IPS-20b (cell line): ENCODE measurements at regions not wholly inside any gene's neighbourhood (a gene's known extent, or its start where the extent isn't known, plus 50 kb on each side); places are given as distances from the start of the nearest gene placed in this dataset.
"Not testable (repeated sequence)": the region's sequence is repeated elsewhere in the genome, so short reads cannot be mapped to it uniquely, and the experiment has no call there.

Experiments used
- H3K27ac ChIP-seq: one replicate; pipeline ENCODE4 v1.5.1; 2013; ENCODE audit warnings: low read length
- H3K27me3 ChIP-seq: 2 replicates; pipeline ENCODE4 v1.6.1; 2013; ENCODE audit warnings: mild to moderate bottlenecking, low read length, inconsistent platforms; ENCODE audit not compliant: insufficient read depth
- H3K36me3 ChIP-seq: 2 replicates; pipeline ENCODE4 v1.6.1; 2013; ENCODE audit warnings: low read depth, mild to moderate bottlenecking, inconsistent platforms, low read length, moderate library complexity; ENCODE audit not compliant: insufficient read depth
- H3K4me1 ChIP-seq: 2 replicates; pipeline ENCODE4 v1.6.1; 2013; ENCODE audit warnings: mild to moderate bottlenecking, control low read depth, inconsistent platforms, low read length, moderate library complexity; ENCODE audit not compliant: insufficient read depth
- H3K4me3 ChIP-seq: 2 replicates; pipeline ENCODE4 v1.5.1; 2013; ENCODE audit warnings: mild to moderate bottlenecking, low read length, inconsistent platforms
- H3K9ac ChIP-seq: 2 replicates; pipeline ENCODE4 v1.6.1; 2013; ENCODE audit warnings: low read depth, mild to moderate bottlenecking, inconsistent platforms, low read length, moderate library complexity
- H3K9me3 ChIP-seq: 2 replicates; pipeline ENCODE4 v1.6.1; 2013; ENCODE audit warnings: mild to moderate bottlenecking, low read depth, low read length, inconsistent platforms; ENCODE audit not compliant: insufficient read depth

DNA sequence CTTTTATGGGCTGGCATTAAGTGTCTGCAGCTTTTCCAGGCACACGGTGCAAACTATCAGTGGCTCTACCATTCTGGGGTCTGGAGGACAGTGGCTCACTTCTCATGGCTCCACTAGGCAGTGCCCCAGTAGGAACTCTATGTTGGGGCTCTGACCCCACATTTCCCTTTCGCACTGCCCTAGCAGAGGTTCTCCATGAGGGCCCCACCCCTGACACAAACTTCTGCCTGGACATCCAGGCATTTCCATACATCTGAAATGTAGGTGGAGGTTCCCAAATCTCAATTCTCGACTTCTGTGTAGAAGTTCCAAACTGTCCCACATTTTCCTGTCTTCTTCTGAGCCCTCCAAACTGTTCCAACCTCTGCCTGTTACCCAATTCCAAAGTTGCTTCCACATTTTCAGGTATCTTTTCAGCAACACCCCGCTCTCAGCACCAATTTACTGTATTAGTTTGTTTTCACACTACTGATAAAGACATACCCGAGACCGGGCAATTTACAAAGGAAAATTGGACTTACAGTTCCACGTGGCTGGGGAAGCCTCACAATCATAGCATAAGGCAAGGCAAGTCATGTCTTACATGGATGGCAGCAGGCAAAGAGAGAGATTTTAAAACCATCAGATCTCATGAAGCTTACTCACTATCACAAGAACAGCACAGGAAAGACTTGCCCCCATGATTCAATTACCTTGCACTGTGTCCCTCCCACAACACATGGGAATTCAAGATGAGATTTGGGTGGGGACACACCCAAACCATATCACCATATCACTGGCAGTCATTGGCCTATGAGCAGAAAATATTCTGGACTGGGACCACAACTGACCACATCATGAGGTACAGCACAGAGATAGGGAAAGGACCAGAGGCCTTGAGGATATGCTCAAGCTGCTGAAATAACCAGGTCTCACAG is 136.8 kb downstream of the TMEM30B start:
- H3K4me1 ChIP-seq, H3K27ac ChIP-seq, H3K27me3 ChIP-seq, H3K9ac ChIP-seq, H3K36me3 ChIP-seq, H3K4me3 ChIP-seq: not testable (repeated sequence)
- peaks cover 28% of the 10 kb centered on the region for H3K9me3 ChIP-seq

DNA sequence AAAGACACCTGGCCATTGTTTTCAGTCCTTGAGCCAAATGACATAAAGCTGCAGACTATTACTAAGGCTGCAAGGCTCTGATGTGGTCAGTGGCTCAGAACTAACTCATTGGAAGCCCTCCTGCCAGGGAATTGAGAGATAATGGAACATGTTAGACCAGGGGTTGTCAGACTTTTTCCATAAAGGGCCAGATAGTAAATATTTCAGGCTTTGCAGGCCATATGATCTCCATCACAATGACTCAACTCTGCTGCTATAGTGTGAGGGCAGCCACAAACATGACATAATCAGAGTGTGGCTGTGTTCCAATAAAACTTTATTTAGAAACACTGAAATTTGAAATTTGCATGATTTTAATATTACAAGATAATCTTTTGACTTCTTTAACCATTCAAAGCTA is 140.3 kb downstream of the TMEM30B start:
- Histone ChIP-seq H3K36me3 (no peaks in the 10 kb centered on the region), H3K27me3 (no peaks in the 10 kb centered on the region), H3K9ac (no peak overlapping the region), H3K9me3 (peaks cover 34% of the 10 kb centered on the region), H3K4me3 (no peak overlapping the region), H3K4me1 (no peaks in the 10 kb centered on the region), H3K27ac (no peak overlapping the region)

DNA sequence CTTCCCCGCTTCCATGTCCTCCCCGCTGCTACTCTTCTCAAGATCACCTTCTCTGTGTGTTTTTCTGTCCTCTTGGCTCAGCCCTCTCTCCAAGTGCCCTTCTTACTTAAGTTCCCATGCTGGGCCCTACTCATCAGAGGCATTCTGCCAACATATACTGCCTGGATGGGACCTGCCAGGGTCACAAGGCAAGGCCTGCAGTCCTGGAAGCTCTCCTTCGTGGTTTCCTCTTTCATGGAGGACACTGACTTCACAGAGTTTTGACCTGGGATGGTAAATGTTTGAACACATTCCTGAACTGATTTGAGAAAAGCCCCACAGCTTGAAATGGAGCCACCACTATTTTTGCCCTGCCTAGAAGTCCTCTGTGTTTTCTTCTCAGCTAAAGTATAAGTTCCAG is 140.9 kb downstream of the TMEM30B start:
- no peaks in the 10 kb centered on the region for H3K4me1 ChIP-seq
- H3K36me3 ChIP-seq: no peaks in the 10 kb centered on the region
- no peaks in the 10 kb centered on the region for H3K27me3 ChIP-seq
- H3K27ac ChIP-seq: no peak overlapping the region
- peaks cover 34% of the 10 kb centered on the region for H3K9me3 ChIP-seq
- H3K4me3 ChIP-seq: no peak overlapping the region
- H3K9ac ChIP-seq: no peak overlapping the region

DNA sequence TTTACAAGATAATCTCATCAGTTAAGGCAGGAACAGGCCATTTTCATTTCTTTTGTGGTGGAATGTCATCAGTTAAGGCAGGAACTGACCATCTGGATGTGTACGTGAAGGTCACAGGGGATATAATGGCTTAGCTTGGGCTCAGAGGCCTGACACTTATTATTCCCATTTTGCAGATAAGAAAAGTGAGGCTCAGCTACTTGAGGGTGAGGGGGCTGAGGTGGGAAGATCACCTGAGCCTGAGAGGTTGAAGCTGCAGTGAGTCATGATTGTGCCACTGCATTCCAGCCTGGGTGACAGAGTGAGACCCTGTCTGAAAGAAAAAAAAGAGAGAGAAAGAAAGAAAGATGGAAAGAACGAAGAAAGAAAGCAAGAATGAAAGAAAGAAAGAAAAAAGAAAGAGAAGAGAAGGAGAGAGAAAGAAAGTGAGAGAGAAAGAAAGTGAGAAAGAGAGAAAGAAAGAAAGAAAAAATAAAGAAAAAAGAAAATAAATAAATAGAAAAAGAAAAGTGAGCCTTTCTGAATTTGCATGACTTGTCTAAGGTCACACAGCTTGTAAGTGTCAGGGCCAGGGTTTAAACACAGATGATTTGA is 142.0 kb downstream of the TMEM30B start:
- H3K27me3 ChIP-seq: no peaks in the 10 kb centered on the region
- H3K9ac ChIP-seq: no peak overlapping the region
- H3K4me1 ChIP-seq: no peaks in the 10 kb centered on the region
- no peaks in the 10 kb centered on the region for H3K36me3 ChIP-seq
- H3K4me3 ChIP-seq: no peak overlapping the region
- no peak overlapping the region for H3K27ac ChIP-seq
- H3K9me3 ChIP-seq: peaks cover 24% of the 10 kb centered on the region

GRCh38 chr14:61132894-61133293 is 148.2 kb downstream of the TMEM30B start:
- Histone ChIP-seq H3K4me3 (no peak overlapping the region), H3K36me3 (no peaks in the 10 kb centered on the region), H3K27me3 (no peaks in the 10 kb centered on the region), H3K9me3 (peaks cover 3% of the 10 kb centered on the region), H3K27ac (no peak overlapping the region), H3K4me1 (no peaks in the 10 kb centered on the region), H3K9ac (no peak overlapping the region)

DNA sequence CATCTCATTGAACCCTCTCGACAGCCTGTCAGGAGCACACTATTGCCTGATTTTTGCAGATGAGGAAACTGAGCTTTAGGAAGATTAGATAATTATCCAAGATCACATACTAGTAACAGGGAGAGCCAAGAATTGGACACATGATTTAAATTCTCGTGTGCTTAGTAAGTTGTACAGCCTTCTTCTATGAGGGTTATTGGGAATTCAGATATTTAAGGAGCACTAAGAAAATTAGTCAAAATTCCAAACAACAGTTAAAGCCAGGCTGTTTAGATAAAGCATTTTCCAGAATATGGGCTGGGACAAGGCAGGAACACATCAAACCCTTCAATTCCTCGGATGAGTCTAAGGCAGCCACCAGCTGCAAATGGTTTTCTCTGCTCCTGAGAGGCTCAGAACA is 148.8 kb downstream of the TMEM30B start:
- Histone ChIP-seq H3K27ac (no peak overlapping the region), H3K36me3 (no peaks in the 10 kb centered on the region)

GRCh38 chr14:61130512-61131260 is 149.6 kb downstream of the SLC38A6 start:
- H3K9me3 ChIP-seq: no peaks in the 10 kb centered on the region
- H3K36me3 ChIP-seq: no peaks in the 10 kb centered on the region
- H3K27me3 ChIP-seq: 0 out of 2 replicates have a peak, but pooled peaks cover 1% of the 10 kb centered on the region
- no peaks in the 10 kb centered on the region; the same call in 1 of the 2 replicates for H3K4me1 ChIP-seq
- H3K4me3 ChIP-seq: no peak overlapping the region
- no peak overlapping the region for H3K27ac ChIP-seq
- no peak overlapping the region for H3K9ac ChIP-seq

More for the DNA sequence above, 148.8 kb downstream of the TMEM30B start:
- no peaks in the 10 kb centered on the region for H3K27me3 ChIP-seq
- no peaks in the 10 kb centered on the region for H3K4me1 ChIP-seq
- H3K9ac ChIP-seq: no peak overlapping the region
- H3K4me3 ChIP-seq: no peak overlapping the region
- H3K9me3 ChIP-seq: no peaks in the 10 kb centered on the region; the same call in 1 of the 2 replicates

DNA sequence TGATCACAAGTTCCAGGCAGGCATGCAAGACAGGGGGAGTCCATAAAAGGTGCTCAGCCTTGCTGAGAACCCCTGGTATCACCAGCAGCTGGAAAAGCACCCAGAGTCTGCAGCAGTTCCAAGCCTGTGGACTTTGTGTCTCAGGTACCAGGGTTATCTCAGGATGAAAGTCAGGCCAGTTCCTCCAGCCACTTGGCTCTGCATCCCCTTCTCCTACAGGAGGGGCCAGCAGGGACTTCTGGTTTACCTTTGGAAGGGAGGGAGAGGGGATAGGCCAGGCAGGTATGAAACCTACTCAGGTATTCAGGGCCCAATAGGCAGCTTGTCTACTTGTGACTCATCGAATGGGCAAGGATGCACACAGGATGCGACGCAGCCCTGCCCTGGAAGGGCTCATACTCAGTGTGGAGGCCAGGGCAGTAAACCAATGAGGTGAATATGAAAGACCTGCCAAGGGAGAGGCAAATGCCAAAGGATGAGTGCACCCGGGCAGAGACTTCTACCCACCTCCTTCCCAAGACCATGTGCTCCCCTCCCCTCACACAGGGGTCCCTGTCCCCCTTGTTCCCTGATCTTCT is 148.2 kb downstream of the SLC38A6 start:
- no peak overlapping the region for H3K27ac ChIP-seq
- H3K4me1 ChIP-seq: no peaks in the 10 kb centered on the region; the same call in 1 of the 2 replicates
- H3K27me3 ChIP-seq: 0 out of 2 replicates have a peak, but pooled peaks cover 3% of the 10 kb centered on the region
- H3K4me3 ChIP-seq: no peak overlapping the region
- no peaks in the 10 kb centered on the region for H3K9me3 ChIP-seq
- H3K9ac ChIP-seq: no peak overlapping the region
- H3K36me3 ChIP-seq: no peaks in the 10 kb centered on the region

GRCh38 chr14:61128382-61129167 is 147.5 kb downstream of the SLC38A6 start:
- Histone ChIP-seq H3K27ac (no peak overlapping the region), H3K4me3 (no peak overlapping the region), H3K9ac (no peak overlapping the region), H3K27me3 (0 out of 2 replicates have a peak, but pooled peaks cover 3% of the 10 kb centered on the region), H3K9me3 (no peaks in the 10 kb centered on the region), H3K36me3 (no peaks in the 10 kb centered on the region), H3K4me1 (no peaks in the 10 kb centered on the region; the same call in 1 of the 2 replicates)

DNA sequence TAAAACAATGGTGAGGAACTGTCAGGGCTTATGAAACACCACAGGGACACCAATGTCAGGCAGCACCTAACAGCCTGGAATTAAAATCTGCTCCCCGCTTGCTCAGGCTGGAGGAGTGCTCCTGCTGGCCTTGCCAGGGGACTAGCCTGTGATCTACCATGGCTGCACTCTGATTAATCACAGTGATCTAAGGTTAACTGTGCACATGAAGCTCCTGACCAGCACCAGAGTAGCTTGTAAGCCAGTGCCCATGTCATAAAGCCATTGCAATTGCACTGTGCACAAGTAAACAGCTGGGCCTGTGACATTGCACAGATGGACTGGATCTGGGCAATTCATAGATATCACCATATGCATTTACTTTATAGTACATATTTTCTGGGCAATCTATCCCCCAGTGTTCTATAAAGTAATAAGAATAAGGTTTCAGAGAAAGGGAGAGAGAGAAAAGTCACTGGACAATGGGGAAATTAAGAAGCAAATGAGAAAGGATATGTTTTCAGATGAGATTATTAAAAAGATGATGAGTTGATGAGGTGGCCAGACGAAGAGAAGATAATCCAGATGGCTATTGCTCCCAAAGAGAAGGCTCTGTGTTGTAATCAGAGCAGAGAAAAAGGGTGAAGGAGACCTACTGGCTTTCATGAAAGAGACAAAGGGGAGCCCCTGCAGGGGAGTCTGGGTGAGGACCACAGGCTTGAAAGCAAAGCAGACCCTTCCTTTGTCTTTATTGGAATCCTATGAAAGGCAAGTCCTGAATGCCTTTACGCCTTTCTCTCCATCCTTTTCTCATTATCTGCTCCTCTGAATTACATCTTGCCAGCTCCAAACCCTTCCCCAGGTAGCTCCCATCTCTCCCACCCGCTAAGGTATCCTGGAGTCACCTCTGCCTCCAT is 145.8 kb downstream of the SLC38A6 start:
- Histone ChIP-seq H3K4me1 (peaks cover 3% of the 10 kb centered on the region; the same call in 1 of the 2 replicates), H3K36me3 (no peaks in the 10 kb centered on the region), H3K9me3 (no peaks in the 10 kb centered on the region), H3K4me3 (no peak overlapping the region), H3K9ac (no peak overlapping the region), H3K27me3 (0 out of 2 replicates have a peak, but pooled peaks cover 3% of the 10 kb centered on the region), H3K27ac (no peak overlapping the region)
